ENCODE measurements at regions not wholly inside any gene's neighbourhood (a gene's known extent, or its start where the extent isn't known, plus 50 kb on each side); places are given as distances from the start of the nearest gene placed in this dataset.

DNA sequence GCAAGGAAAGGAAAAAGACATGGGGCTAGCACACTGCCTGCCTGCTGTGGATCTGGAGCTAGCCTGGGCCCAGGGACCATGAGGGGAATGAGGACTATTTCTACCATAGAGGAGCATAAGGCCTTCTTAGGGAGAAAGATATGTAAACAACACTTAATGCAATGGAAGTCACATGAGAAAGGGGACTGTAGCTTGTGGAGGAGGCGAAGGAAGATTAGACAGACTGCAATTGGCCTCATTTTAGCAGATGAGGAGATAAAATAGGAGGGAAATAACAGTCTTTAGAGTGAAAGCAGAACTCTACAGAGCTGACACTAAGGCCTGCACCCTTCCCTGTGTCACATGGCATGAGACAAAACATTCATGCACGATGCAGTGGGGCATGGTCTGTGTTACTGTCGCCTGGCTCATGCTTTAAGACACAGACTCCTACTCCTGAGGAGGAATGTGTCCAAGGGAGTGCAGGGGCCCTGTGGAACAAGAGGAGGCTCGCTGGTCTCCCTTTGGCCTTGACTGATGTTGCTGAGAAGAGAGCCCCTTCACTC is 829.3 kb upstream of the IGFBP3 start:
- TF ChIP-seq, protein P1, sequence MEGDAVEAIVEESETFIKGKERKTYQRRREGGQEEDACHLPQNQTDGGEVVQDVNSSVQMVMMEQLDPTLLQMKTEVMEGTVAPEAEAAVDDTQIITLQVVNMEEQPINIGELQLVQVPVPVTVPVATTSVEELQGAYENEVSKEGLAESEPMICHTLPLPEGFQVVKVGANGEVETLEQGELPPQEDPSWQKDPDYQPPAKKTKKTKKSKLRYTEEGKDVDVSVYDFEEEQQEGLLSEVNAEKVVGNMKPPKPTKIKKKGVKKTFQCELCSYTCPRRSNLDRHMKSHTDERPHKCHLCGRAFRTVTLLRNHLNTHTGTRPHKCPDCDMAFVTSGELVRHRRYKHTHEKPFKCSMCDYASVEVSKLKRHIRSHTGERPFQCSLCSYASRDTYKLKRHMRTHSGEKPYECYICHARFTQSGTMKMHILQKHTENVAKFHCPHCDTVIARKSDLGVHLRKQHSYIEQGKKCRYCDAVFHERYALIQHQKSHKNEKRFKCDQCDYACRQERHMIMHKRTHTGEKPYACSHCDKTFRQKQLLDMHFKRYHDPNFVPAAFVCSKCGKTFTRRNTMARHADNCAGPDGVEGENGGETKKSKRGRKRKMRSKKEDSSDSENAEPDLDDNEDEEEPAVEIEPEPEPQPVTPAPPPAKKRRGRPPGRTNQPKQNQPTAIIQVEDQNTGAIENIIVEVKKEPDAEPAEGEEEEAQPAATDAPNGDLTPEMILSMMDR (IDR thresholded peaks at IDR 0.05): no peak
- no peak for TF ChIP-seq POLR2A (IDR thresholded peaks at IDR 0.05)
